WERI-Rb-1 (cell line): ENCODE measurements at regions not wholly inside any gene's neighbourhood (a gene's known extent, or its start where the extent isn't known, plus 50 kb on each side); places are given as distances from the start of the nearest gene placed in this dataset.
"Not testable (repeated sequence)": the region's sequence is repeated elsewhere in the genome, so short reads cannot be mapped to it uniquely, and the experiment has no call there.

Experiments
- DNase-seq: peaks from one replicate; pipeline ENCODE4 v3.0.0-alpha.2; 2020
- H3K27ac ChIP-seq: fragments of 250-450 bp; sonication (Bioruptor Pico); 2 replicates; pipeline ENCODE4 v1.5.1; 2020; ENCODE audit warnings: mild to moderate bottlenecking, moderate library complexity
- H3K27me3 ChIP-seq: fragments of 250-450 bp; sonication (Bioruptor Pico); 2 replicates; pipeline ENCODE4 v1.5.1; 2021; ENCODE audit warnings: mild to moderate bottlenecking, low read depth, moderate library complexity; ENCODE audit not compliant: insufficient read depth, severe bottlenecking
- H3K36me3 ChIP-seq: fragments of 250-450 bp; sonication (Bioruptor Pico); 2 replicates; pipeline ENCODE4 v1.5.1; 2020; ENCODE audit warnings: mild to moderate bottlenecking, moderate library complexity
- H3K4me3 ChIP-seq: 2 replicates; pipeline ENCODE4 v1.5.1; 2011; ENCODE audit warnings: low read depth, mild to moderate bottlenecking, control low read depth, low read length
- H3K9me3 ChIP-seq: fragments of 250-450 bp; sonication (Bioruptor Pico); 2 replicates; pipeline ENCODE4 v1.5.1; 2021; ENCODE audit warnings: mild to moderate bottlenecking, moderate library complexity; ENCODE audit not compliant: severe bottlenecking
- CTCF ChIP-seq: IDR thresholded peaks from 2 replicates; pipeline ENCODE4 v1.5.1; 2011; ENCODE audit warnings: low read depth, mild to moderate bottlenecking, control low read depth, inconsistent platforms, low read length

GRCh38 chr6:102942206-102942605 lies 1548.7 kb downstream of the GRIK2 start:
- no peak for DNase-seq
- Histone ChIP-seq H3K36me3 (no peaks in the 10 kb centered on the region), H3K9me3 (no peaks in the 10 kb centered on the region), H3K27me3 (no peaks in the 10 kb centered on the region), H3K27ac (no peak overlapping the region), H3K4me3 (no peak overlapping the region)
- no peak for TF ChIP-seq CTCF

GRCh38 chr6:102936959-102937358 lies 1543.5 kb downstream of the GRIK2 start:
- H3K27me3 ChIP-seq = no peaks in the 10 kb centered on the region
- no peak for TF ChIP-seq CTCF

GRCh38 chr6:102928109-102928508 lies 1534.6 kb downstream of the GRIK2 start:
- no peak overlapping the region for H3K4me3 ChIP-seq
- no peak for TF ChIP-seq CTCF
- DNase-seq = no peak
- H3K27ac ChIP-seq = no peak overlapping the region
- no peaks in the 10 kb centered on the region for H3K27me3 ChIP-seq
- no peaks in the 10 kb centered on the region for H3K36me3 ChIP-seq
- no peaks in the 10 kb centered on the region for H3K9me3 ChIP-seq

More at GRCh38 chr6:102936959-102937358, 1543.5 kb downstream of the GRIK2 start:
- Histone ChIP-seq H3K9me3 (no peaks in the 10 kb centered on the region), H3K4me3 (no peak overlapping the region), H3K27ac (no peak overlapping the region), H3K36me3 (no peaks in the 10 kb centered on the region)
- DNase-seq = no peak

- TF ChIP-seq CTCF = no peak
- Histone ChIP-seq H3K9me3 (no peaks in the 10 kb centered on the region), H3K27ac (no peak overlapping the region), H3K27me3 (no peaks in the 10 kb centered on the region), H3K4me3 (no peak overlapping the region), H3K36me3 (no peaks in the 10 kb centered on the region)
- DNase-seq = no peak
Observed at GRCh38 chr6:102918161-102918560, 1524.7 kb downstream of the GRIK2 start.

GRCh38 chr6:102911571-102911970 lies 1518.1 kb downstream of the GRIK2 start:
- H3K9me3 ChIP-seq = no peaks in the 10 kb centered on the region
- no peak for DNase-seq
- no peak for TF ChIP-seq CTCF
- H3K27me3 ChIP-seq = no peaks in the 10 kb centered on the region
- no peak overlapping the region for H3K27ac ChIP-seq
- no peaks in the 10 kb centered on the region for H3K36me3 ChIP-seq
- H3K4me3 ChIP-seq = no peak overlapping the region

- not testable (repeated sequence) for H3K27ac ChIP-seq, DNase-seq, H3K9me3 ChIP-seq, H3K36me3 ChIP-seq, H3K27me3 ChIP-seq, H3K4me3 ChIP-seq
Observed at GRCh38 chr6:102910701-102911139, 1517.2 kb downstream of the GRIK2 start.
